ENCODE measurements at regions not wholly inside any gene's neighbourhood (a gene's known extent, or its start where the extent isn't known, plus 50 kb on each side); places are given as distances from the start of the nearest gene placed in this dataset.

DNA sequence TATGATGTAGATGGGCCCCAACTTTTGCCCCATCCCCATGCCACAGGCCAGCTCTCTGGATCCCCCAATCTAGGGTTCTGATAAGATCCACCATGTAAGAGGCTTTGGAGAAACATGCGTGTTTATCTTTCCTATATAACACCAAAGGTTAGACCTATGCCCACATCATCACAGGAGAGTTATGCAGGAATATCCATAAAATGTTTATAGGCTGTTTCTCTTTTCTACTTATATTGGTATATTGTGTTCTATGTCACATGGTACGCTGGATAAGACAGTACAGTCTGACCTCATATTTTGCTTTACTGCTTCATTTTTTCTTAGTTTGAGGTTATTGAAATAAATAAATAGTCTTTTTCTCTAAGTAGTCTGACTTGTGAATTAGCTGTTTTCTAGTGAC is 1013.9 kb upstream of the GYPC start:
- TF ChIP-seq, protein P1, sequence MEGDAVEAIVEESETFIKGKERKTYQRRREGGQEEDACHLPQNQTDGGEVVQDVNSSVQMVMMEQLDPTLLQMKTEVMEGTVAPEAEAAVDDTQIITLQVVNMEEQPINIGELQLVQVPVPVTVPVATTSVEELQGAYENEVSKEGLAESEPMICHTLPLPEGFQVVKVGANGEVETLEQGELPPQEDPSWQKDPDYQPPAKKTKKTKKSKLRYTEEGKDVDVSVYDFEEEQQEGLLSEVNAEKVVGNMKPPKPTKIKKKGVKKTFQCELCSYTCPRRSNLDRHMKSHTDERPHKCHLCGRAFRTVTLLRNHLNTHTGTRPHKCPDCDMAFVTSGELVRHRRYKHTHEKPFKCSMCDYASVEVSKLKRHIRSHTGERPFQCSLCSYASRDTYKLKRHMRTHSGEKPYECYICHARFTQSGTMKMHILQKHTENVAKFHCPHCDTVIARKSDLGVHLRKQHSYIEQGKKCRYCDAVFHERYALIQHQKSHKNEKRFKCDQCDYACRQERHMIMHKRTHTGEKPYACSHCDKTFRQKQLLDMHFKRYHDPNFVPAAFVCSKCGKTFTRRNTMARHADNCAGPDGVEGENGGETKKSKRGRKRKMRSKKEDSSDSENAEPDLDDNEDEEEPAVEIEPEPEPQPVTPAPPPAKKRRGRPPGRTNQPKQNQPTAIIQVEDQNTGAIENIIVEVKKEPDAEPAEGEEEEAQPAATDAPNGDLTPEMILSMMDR (IDR thresholded peaks at IDR 0.05), result no peak
- no peak for TF ChIP-seq POLR2A (IDR thresholded peaks at IDR 0.05)

Data from right lobe of liver (tissue), 4 donors.